Neural cell (in vitro differentiated cells): ENCODE measurements at regions not wholly inside any gene's neighbourhood (a gene's known extent, or its start where the extent isn't known, plus 50 kb on each side); places are given as distances from the start of the nearest gene placed in this dataset.

ENCODE experiments used
- CTCF ChIP-seq: fragments of 450-650 bp; IDR thresholded peaks from 2 replicates; pipeline ENCODE4 v1.5.1; 2014; ENCODE audit warnings: antibody characterized with exemption, mild to moderate bottlenecking, moderate library complexity; ENCODE audit not compliant: poor library complexity, severe bottlenecking
- MXI1 ChIP-seq: fragments of 450-650 bp; conservative IDR thresholded peaks from 2 replicates; pipeline ENCODE4 v1.6.1; 2014; ENCODE audit warnings: antibody characterized with exemption, mild to moderate bottlenecking; ENCODE audit not compliant: poor library complexity, severe bottlenecking

DNA sequence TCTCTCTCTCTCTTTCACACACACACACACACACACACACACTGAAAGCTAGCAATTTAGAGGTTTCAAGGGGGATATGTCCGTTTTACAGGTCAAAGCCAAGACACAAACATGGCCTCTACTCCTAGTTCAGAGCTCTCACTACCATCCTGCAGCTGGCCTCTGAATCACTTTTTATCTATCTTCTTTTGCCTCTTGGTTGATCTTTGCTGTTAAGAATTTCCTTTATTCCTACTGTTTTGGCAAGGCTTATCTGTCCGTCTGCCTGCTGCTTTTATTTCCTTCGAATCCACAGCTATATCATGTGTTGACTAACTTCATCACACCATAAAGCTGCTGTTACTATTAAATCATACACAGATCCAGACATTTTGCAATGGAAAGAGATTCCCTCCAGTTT, 543.0 kb downstream of the PLCL1 start:
- TF ChIP-seq MXI1, result no peak
- TF ChIP-seq CTCF, result no peak
